A549 (cell line): ENCODE measurements at regions not wholly inside any gene's neighbourhood (a gene's known extent, or its start where the extent isn't known, plus 50 kb on each side); places are given as distances from the start of the nearest gene placed in this dataset.

Source experiments
- CTCF ChIP-seq: fragments of >200 bp; sonication (Bioruptor Twin); formaldehyde crosslinking; IDR thresholded peaks from 3 replicates; pipeline ENCODE4 v1.5.1; 2016
- FOSL2 ChIP-seq, 2 experiments: fragments of 450-650 bp in 1 of 2; fragments of >200 bp in 1 of 2; sonication (Bioruptor Twin) in 1 of 2; formaldehyde crosslinking; IDR thresholded peaks; 2 replicates each; pipeline versions ENCODE4 v1.5.0 to v1.6.1; 2016 to 2020; ENCODE audit warnings: mild to moderate bottlenecking in 1 of 2, moderate library complexity in 1 of 2
- MAX ChIP-seq: IDR thresholded peaks from 2 replicates; pipeline ENCODE4 v1.6.1; 2012
- NFE2L2 ChIP-seq: fragments of 150-350 bp; conservative IDR thresholded peaks from 2 replicates; pipeline ENCODE4 v1.6.1; 2014; ENCODE audit warnings: low read length
- PHF8 ChIP-seq: fragments of 200-600 bp; sonication (generic); IDR thresholded peaks from 2 replicates; pipeline ENCODE4 v1.6.1; 2016; ENCODE audit warnings: low read depth, mild to moderate bottlenecking, antibody characterized with exemption, moderate library complexity, borderline replicate concordance
- POLR2A ChIP-seq: IDR thresholded peaks from 2 replicates; pipeline ENCODE4 v1.6.1; 2012; ENCODE audit warnings: mild to moderate bottlenecking, low read length
- REST ChIP-seq: fragments of 200-600 bp; sonication (generic); IDR thresholded peaks from 2 replicates; pipeline ENCODE4 v1.6.1; 2016; ENCODE audit warnings: antibody characterized with exemption, mild to moderate bottlenecking, moderate library complexity
- USF2 ChIP-seq: fragments of 450-650 bp; IDR thresholded peaks from 2 replicates; pipeline ENCODE4 v1.6.1; 2014; ENCODE audit warnings: antibody characterized with exemption

GRCh38 chr3:14286887-14287500, 108.4 kb downstream of the LSM3 start:
- TF ChIP-seq CTCF: no peak
- no peak for TF ChIP-seq REST
- TF ChIP-seq NFE2L2: no peak
- no peak for TF ChIP-seq POLR2A
- no peak for TF ChIP-seq FOSL2 (IDR thresholded peaks at IDR 0.05)
- no peak for TF ChIP-seq FOSL2 (CRISPR knock-in tag; IDR thresholded peaks at IDR 0.05)
- no peak for TF ChIP-seq USF2
- no peak for TF ChIP-seq PHF8
- TF ChIP-seq MAX: no peak
